ENCODE measurements at regions not wholly inside any gene's neighbourhood (a gene's known extent, or its start where the extent isn't known, plus 50 kb on each side); places are given as distances from the start of the nearest gene placed in this dataset.

- POLR2A ChIA-PET, result no interaction called here
- no peak for DNase-seq (ENCODE audit: low read depth, low spot score)
- Histone ChIP-seq H3K27ac (ENCODE audit: insufficient read depth, low read depth, low read length) (no peak overlapping the region), H3K9me1 (replicated peaks; ENCODE audit: control insufficient read depth, extremely low read depth, insufficient read depth, low read length) (no peaks in the 10 kb centered on the region), H4K20me1 (replicated peaks; ENCODE audit: control insufficient read depth, extremely low read depth, insufficient read depth, low read length) (no peaks in the 10 kb centered on the region), H2AFZ (ENCODE audit: low read depth, low read length) (no peak overlapping the region), H3K4me1 (ENCODE audit: control insufficient read depth, extremely low read depth, insufficient read depth, low read length) (no peaks in the 10 kb centered on the region), H3K9ac (replicated peaks; ENCODE audit: extremely low read depth, insufficient read depth, low read length) (no peak overlapping the region), H3K79me2 (ENCODE audit: control insufficient read depth, insufficient read depth, low read length) (no peaks in the 10 kb centered on the region), H3K27me3 (ENCODE audit: control insufficient read depth in 2 of 2, insufficient read depth in 2 of 2, low read length in 2 of 2) (no peaks in the 10 kb centered on the region), H3K4me2 (ENCODE audit: insufficient read depth, low read length) (no peak overlapping the region), H3K9me3 (replicated peaks; ENCODE audit: control insufficient read depth, insufficient read depth, low read length) (no peaks in the 10 kb centered on the region), H3K4me3 (replicated peaks in 1 of 3; ENCODE audit: insufficient read depth in 1 of 3, low read depth in 1 of 3, low read length in 3 of 3) (no peak overlapping the region), H3K36me3 (ENCODE audit: control insufficient read depth in 2 of 2, extremely low read depth in 1 of 2, insufficient read depth in 2 of 2, low read length in 2 of 2) (no peaks in the 10 kb centered on the region)
- no peak for FAIRE-seq
- dilution Hi-C loops (cut with MboI; ENCODE audit: extremely low pct_ligation_motif_present, low sequenced_read_pairs) (no loop called here), intact Hi-C loops (cut with micrococcal nuclease) (no loop called here)
- no peak for TF ChIP-seq JUN (IDR thresholded peaks at IDR 0.05; ENCODE audit: borderline replicate concordance, insufficient read depth, insufficient read length, low read depth)
- no peak for TF ChIP-seq FOS (IDR thresholded peaks at IDR 0.05; ENCODE audit: borderline replicate concordance, insufficient read depth, low read length)
- no peak for TF ChIP-seq MYC (IDR thresholded peaks at IDR 0.05; ENCODE audit: low read depth, low read length)
- TF ChIP-seq EZH2 (IDR thresholded peaks at IDR 0.05; ENCODE audit: borderline replicate concordance, low read depth, low read length, severe bottlenecking), result no peak
- no peak for TF ChIP-seq GATA2 (IDR thresholded peaks at IDR 0.05; ENCODE audit: insufficient read depth, insufficient read length, low read depth, low read length)
- no peak for TF ChIP-seq CTCF (IDR thresholded peaks at IDR 0.05; ENCODE audit: extremely low read depth in 1 of 2, insufficient read depth in 1 of 2, low read depth in 1 of 2, low read length in 2 of 2)
- no peak for TF ChIP-seq POLR2AphosphoS5 (IDR thresholded peaks at IDR 0.05; ENCODE audit: insufficient read depth, low read depth, low read length)
- CTCF ChIA-PET, result no interaction called here
- no TSS peak for BruUV-seq (replicated peaks)
Observed at GRCh38 chr5:169512385-169512784, 71.2 kb upstream of the SPDL1 start.

Data from endothelial cell of umbilical vein (primary cell).